PC-3 (cell line): ENCODE measurements at regions not wholly inside any gene's neighbourhood (a gene's known extent, or its start where the extent isn't known, plus 50 kb on each side); places are given as distances from the start of the nearest gene placed in this dataset.

Experiments
- ATAC-seq: fragments of 200-7000 bp; cut with Tn5 transposase; 2 replicates; pipeline ENCODE4 v1.9.1; 2020; ENCODE audit warnings: mild to moderate bottlenecking, moderate library complexity
- BruUV-seq: library from RNA; stranded (reverse); fragments of 400-500 nt; replicated peaks from 2 replicates; lab custom pipeline; 2021; lab: Mats Ljungman, UMichigan
- CTCF ChIA-PET: fragments of 300-600 bp; sonication (Branson Sonifier 250); formaldehyde crosslinking; loops from one replicate; lab custom pipeline; 2022; ENCODE audit warnings: antibody characterized with exemption; lab: Charles Lee
- POLR2A ChIA-PET: fragments of 300-600 bp; sonication (Branson Sonifier 250); formaldehyde crosslinking; loops from one replicate; lab custom pipeline; 2022; ENCODE audit warnings: antibody characterized with exemption; ENCODE audit not compliant: unreplicated experiment; lab: Charles Lee
- DNase-seq: peaks from one replicate; pipeline ENCODE4 v3.0.0-alpha.2; 2015
- H2AFZ ChIP-seq: fragments of 300-600 bp; sonication (generic); 2 replicates; pipeline ENCODE4 v1.6.0; 2016; ENCODE audit warnings: antibody characterized with exemption, low read length
- H3F3A ChIP-seq: fragments of 300-600 bp; sonication (generic); one replicate; pipeline ENCODE4 v1.6.0; 2017; ENCODE audit warnings: antibody characterized with exemption, low read length, control low read depth, mild to moderate bottlenecking; ENCODE audit not compliant: unreplicated experiment
- H3K27ac ChIP-seq: fragments of 300-600 bp; sonication (generic); 2 replicates; pipeline ENCODE4 v1.5.1; 2016; ENCODE audit warnings: mild to moderate bottlenecking, low read length
- H3K27me3 ChIP-seq: fragments of 300-600 bp; sonication (generic); 2 replicates; pipeline ENCODE4 v1.6.1; 2016; ENCODE audit warnings: low read length, mixed read lengths
- H3K36me3 ChIP-seq: fragments of 300-600 bp; sonication (generic); 2 replicates; pipeline ENCODE4 v1.6.1; 2016; ENCODE audit warnings: low read depth, mixed run types, low read length, mixed read lengths
- H3K4me1 ChIP-seq: fragments of 300-600 bp; sonication (generic); 2 replicates; pipeline ENCODE4 v1.5.1; 2016; ENCODE audit warnings: low read length; ENCODE audit not compliant: insufficient read depth
- H3K4me2 ChIP-seq: fragments of 300-600 bp; sonication (generic); 2 replicates; pipeline ENCODE4 v1.6.0; 2016; ENCODE audit warnings: low read length
- H3K4me3 ChIP-seq: fragments of 300-600 bp; sonication (generic); 2 replicates; pipeline ENCODE4 v1.5.1; 2016; ENCODE audit warnings: mild to moderate bottlenecking, low read length, mixed read lengths
- H3K79me2 ChIP-seq: fragments of 300-600 bp; sonication (generic); 2 replicates; pipeline ENCODE4 v1.6.1; 2017; ENCODE audit warnings: low read length, mixed read lengths
- H3K9ac ChIP-seq: fragments of 300-600 bp; sonication (generic); 2 replicates; pipeline ENCODE4 v1.6.0; 2016; ENCODE audit warnings: mild to moderate bottlenecking, low read length
- H3K9me2 ChIP-seq: fragments of 300-600 bp; sonication (generic); replicated peaks from 2 replicates; pipeline ENCODE4 v1.6.1; 2016; ENCODE audit warnings: mixed run types, low read length, mixed read lengths
- H3K9me3 ChIP-seq: fragments of 300-600 bp; sonication (generic); 2 replicates; pipeline ENCODE4 v1.6.1; 2016; ENCODE audit warnings: low read length, mixed read lengths
- H4K20me1 ChIP-seq: fragments of 300-600 bp; sonication (generic); 2 replicates; pipeline ENCODE4 v1.6.1; 2016; ENCODE audit warnings: low read length, mixed read lengths
- EZH2 ChIP-seq: fragments of 300-600 bp; sonication (generic); IDR thresholded peaks from one replicate; pipeline ENCODE4 v1.6.1; 2017; ENCODE audit warnings: antibody characterized with exemption, mild to moderate bottlenecking, low read length; ENCODE audit not compliant: unreplicated experiment
- EZH2phosphoT487 ChIP-seq: fragments of 300-600 bp; sonication (generic); IDR thresholded peaks from 2 replicates; pipeline ENCODE4 v1.6.1; 2018; ENCODE audit warnings: mild to moderate bottlenecking, antibody characterized with exemption, low read length, borderline replicate concordance
- intact Hi-C: fragments of 100-400 bp; cut with micrococcal nuclease; formaldehyde crosslinking; loops from 2 replicates; pipeline ENCODE4 v1.9.0; 2023
- TF ChIP-seq, protein P1 (sequence below): fragments of 300-600 bp; sonication (generic); conservative IDR thresholded peaks from 2 replicates; pipeline ENCODE4 v1.5.1; 2017; ENCODE audit warnings: antibody characterized with exemption, low read depth, mild to moderate bottlenecking, low read length

DNA sequence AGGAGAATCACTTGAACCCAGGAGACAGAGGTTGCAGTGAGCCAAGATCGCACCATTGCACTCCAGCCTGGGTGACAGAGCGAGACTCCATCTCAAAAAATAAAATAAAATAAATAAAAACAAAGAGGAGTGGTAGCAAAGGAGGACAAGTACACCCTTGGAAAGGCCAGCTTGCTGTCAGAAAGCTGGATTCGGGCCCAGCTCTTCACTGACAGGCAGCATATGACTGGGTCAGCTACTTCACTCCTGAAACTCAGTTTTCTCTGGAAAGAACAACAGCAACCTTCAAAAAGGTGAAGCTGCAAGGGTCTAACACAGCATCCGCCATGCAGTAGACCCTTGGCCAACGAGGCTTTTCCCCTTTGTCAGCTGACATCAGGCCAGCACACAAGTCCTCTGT is 156.0 kb upstream of the TIAM1 start:
- peaks cover 19% of the 10 kb centered on the region for H3K4me1 ChIP-seq
- ChIA-PET POLR2A (no interaction called here), CTCF (no interaction called here)
- H2AFZ ChIP-seq: no peak overlapping the region
- no peak overlapping the region for H3K4me3 ChIP-seq
- no peaks in the 10 kb centered on the region for H3K9me2 ChIP-seq
- H3K9me3 ChIP-seq: no peaks in the 10 kb centered on the region
- no peaks in the 10 kb centered on the region for H3K79me2 ChIP-seq
- H4K20me1 ChIP-seq: no peaks in the 10 kb centered on the region
- DNase-seq (no peak), ATAC-seq (no peak)
- no peak overlapping the region for H3K9ac ChIP-seq
- intact Hi-C loops: no loop called here
- H3K4me2 ChIP-seq: no peak overlapping the region
- H3K27ac ChIP-seq: no peak overlapping the region
- no peaks in the 10 kb centered on the region for H3F3A ChIP-seq
- no TSS peak for BruUV-seq
- H3K27me3 ChIP-seq: no peaks in the 10 kb centered on the region
- no peak for TF ChIP-seq EZH2
- TF ChIP-seq, protein P1, sequence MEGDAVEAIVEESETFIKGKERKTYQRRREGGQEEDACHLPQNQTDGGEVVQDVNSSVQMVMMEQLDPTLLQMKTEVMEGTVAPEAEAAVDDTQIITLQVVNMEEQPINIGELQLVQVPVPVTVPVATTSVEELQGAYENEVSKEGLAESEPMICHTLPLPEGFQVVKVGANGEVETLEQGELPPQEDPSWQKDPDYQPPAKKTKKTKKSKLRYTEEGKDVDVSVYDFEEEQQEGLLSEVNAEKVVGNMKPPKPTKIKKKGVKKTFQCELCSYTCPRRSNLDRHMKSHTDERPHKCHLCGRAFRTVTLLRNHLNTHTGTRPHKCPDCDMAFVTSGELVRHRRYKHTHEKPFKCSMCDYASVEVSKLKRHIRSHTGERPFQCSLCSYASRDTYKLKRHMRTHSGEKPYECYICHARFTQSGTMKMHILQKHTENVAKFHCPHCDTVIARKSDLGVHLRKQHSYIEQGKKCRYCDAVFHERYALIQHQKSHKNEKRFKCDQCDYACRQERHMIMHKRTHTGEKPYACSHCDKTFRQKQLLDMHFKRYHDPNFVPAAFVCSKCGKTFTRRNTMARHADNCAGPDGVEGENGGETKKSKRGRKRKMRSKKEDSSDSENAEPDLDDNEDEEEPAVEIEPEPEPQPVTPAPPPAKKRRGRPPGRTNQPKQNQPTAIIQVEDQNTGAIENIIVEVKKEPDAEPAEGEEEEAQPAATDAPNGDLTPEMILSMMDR: no peak
- no peak for TF ChIP-seq EZH2phosphoT487
- no peaks in the 10 kb centered on the region for H3K36me3 ChIP-seq

DNA sequence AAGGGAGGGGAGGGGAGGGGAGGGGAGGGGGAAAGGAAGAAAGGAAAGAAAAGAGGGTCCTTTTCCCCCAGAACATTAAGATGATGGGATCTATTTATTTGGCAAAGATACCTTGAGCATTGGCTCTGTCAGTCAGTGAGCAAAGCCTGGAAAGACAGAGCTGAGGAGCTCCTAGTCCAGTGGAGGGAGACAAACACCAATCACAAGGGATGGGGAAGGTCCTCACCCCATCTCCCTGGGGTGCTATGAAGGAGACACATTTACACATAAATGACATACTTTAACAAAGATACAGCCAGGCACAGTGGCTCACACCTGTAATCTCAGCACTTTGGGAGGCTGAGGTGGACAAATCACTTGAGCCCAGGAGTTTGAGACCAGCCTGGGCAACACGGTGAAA is 154.9 kb upstream of the TIAM1 start:
- DNase-seq: no peak
- peaks cover 19% of the 10 kb centered on the region for H3K4me1 ChIP-seq
- H4K20me1 ChIP-seq: no peaks in the 10 kb centered on the region
- TF ChIP-seq EZH2: no peak
- TF ChIP-seq, protein P1: 0 out of 2 replicates have a peak, but pooled peaks have one; percentile 20
- no peak for TF ChIP-seq EZH2phosphoT487
- no peaks in the 10 kb centered on the region for H3K79me2 ChIP-seq
- peak; percentile 70 for ATAC-seq
- H2AFZ ChIP-seq: no peak overlapping the region
- H3K4me2 ChIP-seq: no peak overlapping the region
- no peak overlapping the region for H3K4me3 ChIP-seq
- no peaks in the 10 kb centered on the region for H3K9me2 ChIP-seq
- H3K27ac ChIP-seq: no peak overlapping the region
- H3F3A ChIP-seq: no peaks in the 10 kb centered on the region
- intact Hi-C loops: no loop called here
- H3K27me3 ChIP-seq: no peaks in the 10 kb centered on the region
- no TSS peak for BruUV-seq
- H3K36me3 ChIP-seq: no peaks in the 10 kb centered on the region
- no peak overlapping the region for H3K9ac ChIP-seq
- CTCF ChIA-PET: no interaction called here
- no peaks in the 10 kb centered on the region for H3K9me3 ChIP-seq
- POLR2A ChIA-PET: no interaction called here

DNA sequence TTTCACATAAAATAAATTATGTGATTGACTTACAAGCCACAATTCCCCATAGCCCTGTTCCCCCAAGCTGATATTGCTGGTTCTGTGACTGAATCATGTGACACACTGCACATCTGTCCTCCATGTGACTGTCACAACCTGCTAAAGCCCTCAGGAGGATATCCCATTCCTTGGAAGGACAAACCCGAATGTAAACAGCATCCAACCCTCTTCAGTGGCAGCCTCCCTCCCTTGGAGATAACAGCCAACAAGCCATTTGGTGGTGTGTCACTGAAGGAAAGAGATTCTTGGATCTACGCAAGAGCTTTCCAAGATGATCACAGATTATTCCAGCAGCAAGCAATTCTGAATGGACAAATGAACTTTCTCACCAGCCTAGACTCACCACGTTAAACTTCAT is 153.9 kb upstream of the TIAM1 start:
- intact Hi-C loops: no loop called here
- Histone ChIP-seq H3K4me2 (no peak overlapping the region), H3K9me2 (no peaks in the 10 kb centered on the region), H3K4me1 (peaks cover 18% of the 10 kb centered on the region), H3F3A (no peaks in the 10 kb centered on the region), H3K9ac (no peak overlapping the region), H3K27ac (no peak overlapping the region), H3K4me3 (no peak overlapping the region), H3K79me2 (no peaks in the 10 kb centered on the region), H3K9me3 (no peaks in the 10 kb centered on the region), H3K27me3 (no peaks in the 10 kb centered on the region), H2AFZ (no peak overlapping the region), H3K36me3 (no peaks in the 10 kb centered on the region), H4K20me1 (no peaks in the 10 kb centered on the region)
- ChIA-PET POLR2A (no interaction called here), CTCF (no interaction called here)
- DNase-seq (no peak), ATAC-seq (no peak)
- TF ChIP-seq EZH2phosphoT487: no peak
- TF ChIP-seq EZH2: no peak
- TF ChIP-seq, protein P1: no peak
- no TSS peak for BruUV-seq
